GM19468 (cell line): ENCODE measurements at regions not wholly inside any gene's neighbourhood (a gene's known extent, or its start where the extent isn't known, plus 50 kb on each side); places are given as distances from the start of the nearest gene placed in this dataset.

Experiments used
- ATAC-seq: cut with Tn5 transposase; IDR thresholded peaks from one replicate; pipeline ENCODE4 v1.9.1; 2021; ENCODE audit warnings: mild to moderate bottlenecking, moderate library complexity, moderate number of reproducible peaks; ENCODE audit not compliant: unreplicated experiment; ENCODE audit errors: extremely low read depth

GRCh38 chr10:128220021-128220420, 93.8 kb upstream of the MKI67 start:
- no peak for ATAC-seq

GRCh38 chr10:128221117-128221516, 94.9 kb upstream of the MKI67 start:
- no peak for ATAC-seq

GRCh38 chr10:128221807-128222206, 95.6 kb upstream of the MKI67 start:
- ATAC-seq = no peak

- no peak for ATAC-seq
Measured at GRCh38 chr10:128222332-128222849, 96.2 kb upstream of the MKI67 start.

- ATAC-seq = no peak
Measured at GRCh38 chr10:128230401-128230800, 104.2 kb upstream of the MKI67 start.

GRCh38 chr10:128233422-128233821, 107.2 kb upstream of the MKI67 start:
- no peak for ATAC-seq

- ATAC-seq = no peak
Measured at GRCh38 chr10:128237710-128238109, 111.5 kb upstream of the MKI67 start.

GRCh38 chr10:128241023-128241422, 114.8 kb upstream of the MKI67 start:
- ATAC-seq = no peak

- no peak for ATAC-seq
Measured at GRCh38 chr10:128242641-128243040, 116.4 kb upstream of the MKI67 start.

- no peak for ATAC-seq
Measured at GRCh38 chr10:128245026-128245425, 118.8 kb upstream of the MKI67 start.

GRCh38 chr10:128247576-128247975, 121.4 kb upstream of the MKI67 start:
- ATAC-seq = no peak

GRCh38 chr10:128254476-128254875, 128.3 kb upstream of the MKI67 start:
- ATAC-seq = no peak

- ATAC-seq = no peak
Measured at GRCh38 chr10:128257428-128257827, 131.2 kb upstream of the MKI67 start.

GRCh38 chr10:128258421-128258976, 132.3 kb upstream of the MKI67 start:
- ATAC-seq = no peak

- ATAC-seq = no peak
Measured at GRCh38 chr10:128263891-128264688, 137.9 kb upstream of the MKI67 start.

- ATAC-seq = no peak
Measured at GRCh38 chr10:128265596-128265995, 139.4 kb upstream of the MKI67 start.

- no peak for ATAC-seq
Measured at GRCh38 chr10:128267581-128267980, 141.4 kb upstream of the MKI67 start.

GRCh38 chr10:128268015-128268722, 141.9 kb upstream of the MKI67 start:
- ATAC-seq = no peak

- no peak for ATAC-seq
Measured at GRCh38 chr10:128274938-128275337, 148.7 kb upstream of the MKI67 start.

- no peak for ATAC-seq
Measured at GRCh38 chr10:128275388-128276177, 149.4 kb upstream of the MKI67 start.
